Femur (tissue), 1 donor: ENCODE measurements at regions not wholly inside any gene's neighbourhood (a gene's known extent, or its start where the extent isn't known, plus 50 kb on each side); places are given as distances from the start of the nearest gene placed in this dataset.
"Not testable (repeated sequence)": the region's sequence is repeated elsewhere in the genome, so short reads cannot be mapped to it uniquely, and the experiment has no call there.

Experiments used
- DNase-seq: peaks from one replicate; pipeline ENCODE4 v3.0.0-alpha.2; 2017

DNA sequence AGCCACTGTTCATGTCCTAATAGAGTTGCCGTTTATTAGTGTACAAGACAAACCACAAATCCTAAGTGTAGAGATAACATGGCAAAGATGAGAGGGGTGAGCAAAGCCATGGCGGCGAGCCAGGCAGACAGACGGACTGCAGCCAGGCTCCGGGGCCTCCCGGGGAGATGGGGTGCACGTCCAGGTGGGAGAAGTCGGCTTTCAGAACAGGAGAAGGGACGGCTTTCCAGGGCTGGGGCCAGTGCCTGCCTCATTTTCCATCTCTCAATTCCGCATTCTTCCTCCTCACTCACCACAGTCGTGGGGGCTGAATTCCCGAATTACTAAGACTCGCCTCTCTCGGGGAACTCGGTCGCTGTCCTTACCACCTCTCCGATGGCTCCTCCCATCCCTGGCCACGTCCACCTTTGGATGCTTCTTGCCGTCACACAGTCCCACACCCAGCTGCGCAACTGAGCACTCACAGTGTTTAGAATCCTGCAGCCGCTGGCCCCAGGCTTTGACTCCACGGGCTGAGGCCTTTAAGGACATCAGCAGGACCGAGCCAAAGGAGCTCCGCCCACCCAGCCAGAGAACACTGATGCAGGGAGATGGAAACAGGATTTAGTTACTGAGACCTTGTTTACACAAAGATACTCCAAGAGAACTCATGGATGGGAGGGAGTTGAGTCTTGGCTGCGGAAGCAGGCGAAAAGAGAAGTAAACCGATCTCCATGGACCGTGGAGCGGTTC, 59.7 kb downstream of the RNF112 start:
- peak; percentile 87 for DNase-seq

DNA sequence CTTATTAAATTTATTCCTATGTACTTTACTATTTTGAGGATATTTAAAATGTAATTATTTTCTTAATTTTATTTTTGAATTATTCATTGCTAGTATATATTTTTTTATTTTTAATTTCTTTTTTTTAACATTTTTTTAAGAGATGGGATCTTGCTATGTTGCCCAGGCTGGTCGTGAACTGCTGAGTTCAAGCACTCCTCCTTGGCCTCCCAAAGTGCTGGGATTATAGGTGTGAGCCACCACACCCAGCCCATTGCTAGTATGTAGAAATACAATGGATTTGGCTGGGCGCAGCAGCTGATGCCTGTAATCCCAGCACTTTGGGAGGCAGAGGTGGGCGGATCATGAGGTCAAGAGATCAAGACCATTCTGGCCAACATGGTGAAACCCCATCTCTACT, 59.2 kb upstream of the SLC47A1 start:
- DNase-seq: not testable (repeated sequence)

DNA sequence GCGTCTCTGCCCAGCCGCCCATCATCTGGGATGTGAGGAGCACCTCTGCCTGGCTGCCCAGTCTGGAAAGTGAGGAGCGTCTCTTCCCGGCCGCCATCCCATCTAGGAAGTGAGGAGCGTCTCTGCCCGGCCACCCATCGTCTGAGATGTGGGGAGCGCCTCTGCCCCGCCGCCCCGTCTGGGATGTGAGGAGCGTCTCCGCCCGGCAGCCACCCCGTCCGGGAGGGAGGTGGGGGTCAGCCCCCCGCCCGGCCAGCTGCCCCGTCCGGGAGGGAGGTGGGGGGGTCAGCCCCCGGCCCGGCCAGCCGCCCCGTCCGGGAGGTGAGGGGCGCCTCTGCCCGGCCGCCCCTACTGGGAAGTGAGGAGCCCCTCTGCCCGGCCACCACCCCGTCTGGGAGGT, 57.9 kb upstream of the SLC47A1 start:
- not testable (repeated sequence) for DNase-seq

DNA sequence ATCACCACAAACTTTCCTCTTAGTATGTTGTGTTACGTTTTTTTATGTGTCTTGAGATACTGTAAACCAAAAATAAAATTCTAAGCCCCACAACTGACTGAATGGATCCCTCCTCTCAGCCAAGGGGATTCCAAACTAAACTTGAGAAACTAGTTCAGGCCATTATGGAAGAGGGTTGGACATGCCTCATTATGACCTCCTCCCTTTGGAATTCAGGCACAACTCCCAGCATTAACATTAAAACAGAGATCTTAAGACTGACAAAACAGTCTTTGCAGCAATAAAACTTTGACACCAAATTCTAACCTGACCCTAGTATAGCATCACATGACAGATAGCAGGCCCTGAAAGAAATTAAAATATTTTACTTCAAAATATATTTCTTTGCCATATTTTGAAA, 51.1 kb upstream of the SLC47A1 start:
- DNase-seq: no peak
